NOMO-1 treated with dmso at 0.1 percent for 144 hours (cell line): ENCODE measurements at regions not wholly inside any gene's neighbourhood (a gene's known extent, or its start where the extent isn't known, plus 50 kb on each side); places are given as distances from the start of the nearest gene placed in this dataset.
"Not testable (repeated sequence)": the region's sequence is repeated elsewhere in the genome, so short reads cannot be mapped to it uniquely, and the experiment has no call there.

Experiments used
- DNase-seq: peaks from one replicate; lab custom pipeline; 2025; ENCODE audit not compliant: unreplicated experiment; lab: John Stamatoyannopoulos, UW

DNA sequence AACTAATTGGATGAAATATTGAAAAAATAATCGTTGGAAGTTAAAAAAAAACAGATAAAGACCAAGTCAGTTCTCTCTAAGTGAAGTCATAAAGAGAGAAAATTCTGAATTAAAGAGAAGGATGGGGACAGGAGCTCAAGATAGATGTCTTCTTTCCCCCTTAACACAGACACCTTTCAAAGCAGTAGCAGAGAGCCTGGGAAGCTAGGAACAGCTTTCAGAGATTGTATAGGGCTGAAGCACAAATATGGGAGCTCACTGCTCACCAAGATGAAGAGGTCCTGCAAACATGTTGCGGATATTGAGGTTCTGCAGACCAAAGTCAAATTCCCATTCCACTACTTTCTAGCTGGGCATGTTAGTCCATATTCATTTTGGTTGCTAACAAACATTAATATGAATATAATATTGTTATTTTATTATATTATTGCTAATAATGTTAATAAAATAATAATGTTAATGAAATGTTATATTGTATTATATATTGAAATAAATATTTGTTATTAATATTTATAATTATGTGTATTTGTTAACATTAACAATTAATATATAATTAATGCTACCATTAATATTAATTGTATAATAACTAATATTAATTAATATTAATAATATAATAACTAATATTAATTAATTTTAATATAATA, 319.1 kb downstream of the OXSM start:
- DNase-seq, result no peak

GRCh38 chr3:26114851-26115250, 325.0 kb downstream of the OXSM start:
- no peak for DNase-seq

DNA sequence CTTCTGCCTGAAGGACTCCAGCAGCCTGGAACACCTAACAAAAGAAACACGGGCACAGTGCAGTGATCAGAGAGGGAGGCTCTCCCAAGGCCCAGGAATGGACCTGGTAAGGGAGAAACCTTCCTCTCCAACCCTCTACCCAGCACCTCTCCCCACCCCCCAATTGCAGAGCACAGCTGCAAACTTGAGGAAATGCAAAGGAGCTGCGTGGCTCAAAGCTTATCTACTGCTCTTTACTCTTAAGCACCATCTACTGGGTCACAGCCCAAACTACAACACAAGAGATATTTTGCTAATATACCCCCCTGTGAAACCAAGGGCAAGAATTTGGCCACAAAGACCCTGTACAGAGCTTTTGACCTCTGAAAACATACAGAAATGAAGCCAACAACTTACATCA, 328.3 kb downstream of the OXSM start:
- no peak for DNase-seq

DNA sequence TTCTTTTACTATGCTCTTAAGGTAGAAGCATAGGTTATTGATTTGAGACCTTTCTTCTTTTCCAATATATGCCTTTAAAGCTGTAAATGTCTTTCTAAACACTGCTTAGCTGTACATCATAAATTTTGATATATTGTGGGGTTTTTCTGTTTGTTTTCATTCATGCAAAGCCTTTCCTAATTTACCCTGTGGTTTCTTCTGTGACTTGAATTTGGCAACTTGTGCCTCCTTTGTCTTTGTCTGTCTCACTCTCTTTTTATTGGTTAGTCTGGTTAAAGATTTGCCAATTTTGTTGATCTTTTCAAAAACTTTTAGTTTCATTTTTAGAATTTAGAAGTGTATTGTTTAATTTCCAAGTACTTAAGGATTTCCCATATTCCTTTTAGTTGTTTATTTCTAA, 343.1 kb downstream of the OXSM start:
- no peak for DNase-seq

DNA sequence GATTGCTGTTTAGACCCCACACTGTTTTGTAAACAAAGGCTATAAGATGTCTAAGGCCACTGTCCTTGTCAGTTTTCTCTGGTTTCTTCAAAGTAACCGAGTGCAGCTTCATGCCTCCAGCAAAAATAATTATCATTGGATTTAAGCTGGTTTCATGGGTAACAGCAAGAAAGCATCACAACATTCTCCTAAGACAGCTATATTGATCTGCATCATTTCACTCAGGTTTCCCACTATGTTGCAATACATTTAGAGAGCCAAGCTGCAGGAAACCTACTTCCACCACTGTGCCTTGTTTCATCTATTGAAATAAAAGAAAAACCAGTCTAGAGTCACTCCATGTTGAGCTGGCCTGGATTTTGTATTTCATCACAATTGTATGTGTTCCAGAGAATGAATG, 351.4 kb downstream of the OXSM start:
- no peak for DNase-seq

GRCh38 chr3:26145769-26146168, 355.9 kb downstream of the OXSM start:
- no peak for DNase-seq

DNA sequence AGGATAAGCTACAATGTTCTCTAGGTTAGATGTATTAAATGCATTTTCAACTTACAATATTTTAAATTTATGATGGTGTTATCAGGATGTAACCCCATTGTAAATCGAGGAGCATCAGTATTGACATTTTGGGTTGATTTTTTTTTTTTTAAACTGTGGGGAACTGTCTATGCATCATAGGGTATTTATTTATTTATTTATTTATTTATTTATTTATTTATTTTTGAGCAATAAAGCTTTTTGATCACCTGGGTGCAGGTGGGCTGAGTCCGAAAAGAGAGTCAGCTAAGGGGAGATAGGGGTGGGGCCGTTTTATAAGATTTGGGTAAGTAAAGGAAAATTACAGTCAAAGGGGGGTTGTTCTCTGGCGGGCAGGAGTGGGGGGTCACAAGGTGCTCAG, 367.5 kb downstream of the OXSM start:
- DNase-seq, result not testable (repeated sequence)

DNA sequence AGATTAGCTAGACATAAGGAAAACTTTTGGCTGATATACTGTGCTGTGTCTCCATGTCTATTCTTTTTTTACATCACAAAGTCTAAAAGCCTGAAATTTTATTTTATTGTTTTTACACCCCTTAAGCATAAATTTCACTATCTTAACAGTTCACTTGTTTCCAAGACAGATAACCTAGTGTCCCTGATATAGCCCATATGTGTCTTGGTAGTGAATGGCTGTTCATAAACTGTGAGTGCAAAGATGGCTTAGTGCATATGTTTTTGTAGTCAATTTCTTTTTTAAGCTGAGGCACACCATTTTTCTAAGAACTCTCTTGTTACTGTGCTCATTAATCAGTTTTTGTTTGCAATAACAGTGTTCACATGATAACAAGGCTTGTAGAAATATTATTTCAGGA, 381.1 kb downstream of the OXSM start:
- DNase-seq, result no peak

- DNase-seq, result no peak
Observed at GRCh38 chr3:26191556-26191955, 401.7 kb downstream of the OXSM start.

DNA sequence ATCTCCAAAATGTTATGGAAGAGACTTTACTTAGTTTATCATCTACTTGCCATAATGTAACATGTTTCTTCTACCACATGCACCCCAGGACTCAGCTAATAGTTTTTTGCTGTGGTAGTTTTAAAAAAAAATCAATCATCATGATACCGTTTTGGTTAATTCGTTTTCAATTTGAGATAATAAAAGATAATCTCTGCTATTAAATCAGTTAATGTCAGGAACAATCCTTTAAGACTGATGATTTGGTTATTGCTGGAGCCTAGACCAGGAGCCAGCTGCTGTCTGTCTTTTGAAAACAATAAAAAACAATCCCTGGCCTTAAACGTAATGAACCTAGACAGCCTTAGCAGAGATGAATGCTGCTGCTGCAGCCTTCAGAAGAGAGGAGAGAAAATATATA, 403.7 kb downstream of the OXSM start:
- no peak for DNase-seq

DNA sequence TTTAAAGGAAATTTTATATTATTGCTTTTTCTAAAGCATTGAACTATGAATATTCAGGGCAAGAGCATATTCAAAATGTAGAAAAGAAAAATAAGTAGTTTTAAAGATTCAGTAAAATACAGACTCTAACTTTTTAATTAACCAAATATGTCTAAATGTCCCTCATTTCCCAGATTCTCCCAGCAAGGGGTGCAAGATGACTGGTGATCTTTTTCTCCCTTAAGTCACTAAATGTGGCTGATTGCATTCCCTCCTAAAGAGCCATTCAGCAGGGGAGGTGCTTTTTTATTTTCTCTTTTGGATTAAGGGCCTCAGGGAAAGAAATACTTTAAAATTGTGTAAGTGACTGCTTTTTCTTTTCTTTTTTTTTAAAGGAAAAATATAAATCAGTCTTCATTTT, 406.9 kb downstream of the OXSM start:
- no peak for DNase-seq

GRCh38 chr3:26198609-26199008, 408.7 kb downstream of the OXSM start:
- no peak for DNase-seq

- DNase-seq, result no peak
Observed at GRCh38 chr3:26202169-26202568, 412.3 kb downstream of the OXSM start.

GRCh38 chr3:26205475-26205874, 415.6 kb downstream of the OXSM start:
- DNase-seq, result no peak

DNA sequence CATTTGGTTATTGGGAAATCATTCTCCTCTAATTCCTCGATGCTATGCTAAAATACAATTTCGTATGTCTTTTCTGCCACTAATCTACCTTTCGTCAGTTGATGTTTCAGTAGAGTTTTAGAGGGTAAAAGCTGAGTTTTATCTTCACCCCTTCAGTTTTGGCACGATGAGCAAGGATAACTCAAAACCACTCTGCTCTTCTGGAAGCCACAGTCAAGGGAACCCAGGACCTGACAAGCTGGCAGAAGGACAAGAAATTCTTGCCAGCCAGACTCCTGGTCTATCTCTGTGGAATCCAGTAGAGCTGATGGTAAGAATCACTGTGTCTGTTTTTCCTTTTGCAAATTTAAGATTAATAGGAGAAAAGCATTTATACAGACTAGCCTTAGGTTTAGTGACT, 414.4 kb upstream of the LRRC3B start:
- DNase-seq, result no peak

DNA sequence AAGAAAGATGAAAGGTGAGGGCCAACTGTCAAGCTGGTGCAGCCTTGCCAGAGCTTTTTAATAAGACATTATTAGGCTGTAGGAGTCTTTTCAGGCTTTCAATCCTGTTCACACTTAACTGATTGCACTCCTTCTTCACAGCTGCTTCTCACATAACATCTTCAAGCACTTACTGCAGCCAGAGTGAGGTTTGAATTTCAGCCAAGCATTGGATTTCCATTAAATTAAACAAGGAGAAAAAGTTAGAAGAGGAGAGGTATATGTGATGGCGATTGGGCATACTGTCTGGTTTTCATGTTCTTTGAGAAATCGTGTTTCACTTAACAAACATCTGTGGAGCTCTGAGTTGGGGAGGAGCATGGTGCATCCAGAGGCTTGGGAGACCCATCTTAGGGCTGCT, 392.8 kb upstream of the LRRC3B start:
- no peak for DNase-seq

DNA sequence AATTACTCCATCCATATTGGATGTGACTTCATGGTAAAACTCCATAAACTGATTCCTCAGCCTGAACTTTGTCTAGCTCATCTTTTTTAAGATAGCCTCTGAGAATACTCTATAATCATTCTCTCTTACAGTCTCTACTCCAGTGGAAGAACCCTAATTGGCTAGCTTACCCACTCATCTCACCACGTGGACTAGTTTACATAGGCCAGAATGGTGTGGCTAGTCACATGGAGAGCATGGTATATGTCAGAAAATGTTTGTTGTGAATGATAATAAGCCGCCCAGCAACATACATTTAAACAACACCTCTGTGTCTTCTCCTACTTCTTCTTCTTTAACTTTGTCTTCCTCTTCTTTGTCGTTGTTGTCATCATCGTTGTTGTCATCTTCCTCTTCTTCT, 389.2 kb upstream of the LRRC3B start:
- no peak for DNase-seq

GRCh38 chr3:26236531-26236930, 386.0 kb upstream of the LRRC3B start:
- DNase-seq, result no peak

DNA sequence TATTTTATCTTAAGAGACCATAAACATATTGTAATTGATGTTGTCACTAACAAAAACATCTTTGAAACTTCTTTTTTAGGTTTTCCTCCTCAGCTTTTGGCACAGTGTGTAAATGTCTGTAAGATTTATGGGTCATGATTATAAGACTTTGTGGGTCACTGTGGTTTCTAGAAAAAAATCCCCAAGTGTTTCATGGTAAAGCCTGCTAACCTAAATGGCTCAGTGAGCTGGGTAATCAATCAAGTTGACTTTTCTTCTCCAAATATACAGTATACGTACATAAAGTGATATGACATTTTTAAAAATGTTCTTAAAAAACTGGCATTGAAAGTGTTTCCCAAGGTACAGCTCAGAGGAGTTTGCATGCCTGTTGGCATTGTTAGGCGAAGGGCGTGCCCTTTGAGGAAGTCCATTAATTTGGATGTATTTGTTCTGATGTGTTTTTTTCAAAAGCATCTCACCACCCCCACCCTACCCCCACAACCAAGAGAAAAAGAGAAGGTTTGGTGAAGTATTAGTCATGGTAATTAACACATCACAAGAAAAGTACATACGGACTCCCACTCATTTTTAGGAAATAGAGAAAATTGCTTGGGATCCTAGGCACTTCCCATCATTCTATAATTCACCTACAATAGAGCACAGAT, 385.4 kb upstream of the LRRC3B start:
- no peak for DNase-seq

DNA sequence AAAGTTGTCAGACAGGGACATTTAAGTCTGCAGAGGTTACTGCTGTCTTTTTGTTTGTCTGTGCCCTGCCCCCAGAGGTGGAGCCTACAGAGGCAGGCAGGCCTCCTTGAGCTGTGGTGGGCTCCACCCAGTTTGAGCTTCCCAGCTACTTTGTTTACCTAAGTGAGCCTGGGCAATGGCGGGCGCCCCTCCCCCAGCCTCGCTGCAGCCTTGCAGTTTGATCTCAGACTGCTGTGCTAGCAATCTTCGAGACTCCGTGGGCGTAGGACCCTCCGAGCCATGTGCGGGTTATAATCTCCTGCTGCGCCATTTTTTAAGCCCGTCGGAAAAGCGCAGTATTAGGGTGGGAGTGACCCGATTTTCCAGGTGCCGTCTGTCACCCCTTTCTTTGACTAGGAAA, 378.0 kb upstream of the LRRC3B start:
- not testable (repeated sequence) for DNase-seq

DNA sequence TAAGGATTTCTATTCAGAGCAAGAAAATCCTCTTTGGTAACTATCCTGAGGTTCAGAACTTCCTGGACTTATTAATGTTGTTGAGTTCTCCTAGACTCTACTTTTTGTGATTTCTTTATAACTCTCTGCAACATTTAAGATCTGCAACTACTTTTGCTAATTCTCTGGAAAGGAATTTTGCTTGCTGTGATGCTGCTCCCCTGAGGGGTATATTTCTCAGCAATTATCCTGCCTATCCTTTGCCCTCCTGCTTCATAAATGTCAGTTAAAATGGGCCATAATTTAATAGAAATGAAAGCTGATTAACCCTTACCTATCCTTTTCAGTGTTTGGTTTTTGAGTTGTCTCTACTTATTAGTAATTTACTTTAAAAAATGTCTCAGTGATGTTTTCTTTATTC, 377.3 kb upstream of the LRRC3B start:
- no peak for DNase-seq

GRCh38 chr3:26246901-26247300, 375.7 kb upstream of the LRRC3B start:
- DNase-seq, result no peak

GRCh38 chr3:26247712-26248111, 374.9 kb upstream of the LRRC3B start:
- no peak for DNase-seq
